ENCODE measurements at regions not wholly inside any gene's neighbourhood (a gene's known extent, or its start where the extent isn't known, plus 50 kb on each side); places are given as distances from the start of the nearest gene placed in this dataset.
"Not testable (repeated sequence)": the region's sequence is repeated elsewhere in the genome, so short reads cannot be mapped to it uniquely, and the experiment has no call there.

GRCh38 chr15:81784751-81785150 is 261.1 kb downstream of the MEX3B start:
- H3K27me3 Mint-ChIP-seq = no peaks in the 10 kb centered on the region
- no peaks in the 10 kb centered on the region for H3K36me3 Mint-ChIP-seq
- H3K9me3 Mint-ChIP-seq = no peaks in the 10 kb centered on the region
- no peak overlapping the region for H3K4me3 Mint-ChIP-seq
- DNase-seq = no peak
- no peak overlapping the region for H3K27ac Mint-ChIP-seq
- CTCF ChIA-PET = no interaction called here
- no peaks in the 10 kb centered on the region for H3K4me1 Mint-ChIP-seq

DNA sequence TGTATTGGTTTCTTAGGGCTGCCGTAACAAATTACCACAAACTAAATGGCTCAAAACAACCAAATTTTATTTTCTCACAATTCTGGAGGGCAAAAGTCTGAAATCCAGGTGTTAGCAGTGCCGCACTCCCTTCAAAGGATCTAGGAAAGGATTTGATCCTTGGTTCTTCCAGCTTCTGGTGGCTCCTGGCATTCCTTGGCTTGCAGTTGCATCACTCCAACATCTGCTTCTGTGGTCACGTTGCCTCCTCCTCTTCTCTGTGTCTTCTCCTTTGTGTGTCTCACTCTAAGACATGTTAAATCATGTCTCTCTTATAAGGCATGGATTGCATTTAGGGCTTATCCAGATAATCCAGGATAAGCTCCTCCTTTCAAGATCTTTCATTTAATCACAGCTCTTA is 262.2 kb downstream of the MEX3B start:
- no peak overlapping the region for H3K4me3 Mint-ChIP-seq
- CTCF ChIA-PET = no interaction called here
- H3K27ac Mint-ChIP-seq = no peak overlapping the region
- no peaks in the 10 kb centered on the region for H3K27me3 Mint-ChIP-seq
- DNase-seq = no peak
- H3K36me3 Mint-ChIP-seq = no peaks in the 10 kb centered on the region
- no peaks in the 10 kb centered on the region for H3K4me1 Mint-ChIP-seq
- no peaks in the 10 kb centered on the region for H3K9me3 Mint-ChIP-seq

DNA sequence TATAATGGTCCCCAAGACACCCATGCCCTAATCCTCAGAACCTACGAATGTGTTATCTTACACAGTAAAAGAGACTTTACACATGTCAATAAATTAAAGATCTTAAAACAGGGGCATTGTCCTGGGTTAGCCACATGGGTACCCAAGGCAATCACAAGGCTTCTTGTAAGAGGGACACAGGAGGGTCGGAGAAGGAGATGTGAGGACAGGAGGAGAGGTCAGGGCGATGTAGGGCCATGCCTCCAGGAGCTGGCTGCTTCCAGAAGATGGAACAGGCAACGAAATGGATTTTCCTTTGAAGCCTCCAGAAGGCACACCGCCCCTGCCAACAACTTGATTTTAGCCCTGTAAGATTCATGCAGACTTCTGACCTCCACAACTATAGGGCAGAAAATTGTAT is 262.7 kb downstream of the MEX3B start:
- H3K4me3 Mint-ChIP-seq = no peak overlapping the region
- H3K4me1 Mint-ChIP-seq = no peaks in the 10 kb centered on the region
- no peaks in the 10 kb centered on the region for H3K9me3 Mint-ChIP-seq
- CTCF ChIA-PET = no interaction called here
- H3K27me3 Mint-ChIP-seq = no peaks in the 10 kb centered on the region
- H3K27ac Mint-ChIP-seq = no peak overlapping the region
- DNase-seq = no peak
- no peaks in the 10 kb centered on the region for H3K36me3 Mint-ChIP-seq

GRCh38 chr15:81781395-81781794 is 264.4 kb downstream of the MEX3B start:
- DNase-seq = no peak
- Mint-ChIP-seq H3K27me3 (no peaks in the 10 kb centered on the region), H3K9me3 (no peaks in the 10 kb centered on the region), H3K36me3 (no peaks in the 10 kb centered on the region), H3K4me1 (no peaks in the 10 kb centered on the region), H3K4me3 (no peak overlapping the region), H3K27ac (no peak overlapping the region)
- CTCF ChIA-PET = no interaction called here

DNA sequence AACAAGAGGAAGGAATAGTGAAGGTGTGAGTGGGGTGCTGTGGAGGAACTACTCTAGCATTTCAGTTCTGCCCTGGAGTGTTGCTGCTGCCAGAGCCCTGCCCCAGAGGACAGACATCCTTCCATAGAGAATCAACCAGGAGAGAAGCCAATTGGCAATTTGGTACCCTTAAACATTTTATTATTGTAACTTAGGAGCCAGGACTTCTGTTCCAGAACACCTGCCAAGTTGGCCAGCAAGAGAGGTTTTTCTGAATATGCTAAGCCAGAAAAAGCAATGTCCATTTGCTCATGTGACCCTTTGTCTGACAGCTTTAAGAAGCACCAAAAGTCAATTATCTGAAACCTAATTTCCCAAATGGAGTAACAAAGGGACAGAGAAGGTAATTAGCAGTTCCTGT is 264.9 kb downstream of the MEX3B start:
- Mint-ChIP-seq H3K9me3 (no peaks in the 10 kb centered on the region), H3K4me1 (no peaks in the 10 kb centered on the region), H3K4me3 (no peak overlapping the region), H3K27me3 (no peaks in the 10 kb centered on the region), H3K27ac (no peak overlapping the region), H3K36me3 (no peaks in the 10 kb centered on the region)
- no peak for DNase-seq
- CTCF ChIA-PET = no interaction called here

- Mint-ChIP-seq H3K36me3 (no peaks in the 10 kb centered on the region), H3K27ac (no peak overlapping the region), H3K4me3 (no peak overlapping the region), H3K9me3 (no peaks in the 10 kb centered on the region), H3K4me1 (no peaks in the 10 kb centered on the region), H3K27me3 (no peaks in the 10 kb centered on the region)
- no peak for DNase-seq
- CTCF ChIA-PET = no interaction called here
These were observed 266.6 kb downstream of the MEX3B start for GRCh38 chr15:81779181-81779580.

- H3K27me3 Mint-ChIP-seq = no peaks in the 10 kb centered on the region
- CTCF ChIA-PET = no interaction called here
- no peak overlapping the region for H3K4me3 Mint-ChIP-seq
- no peaks in the 10 kb centered on the region for H3K4me1 Mint-ChIP-seq
- no peak overlapping the region for H3K27ac Mint-ChIP-seq
- no peaks in the 10 kb centered on the region for H3K9me3 Mint-ChIP-seq
- no peak for DNase-seq
- no peaks in the 10 kb centered on the region for H3K36me3 Mint-ChIP-seq
These were observed 268.3 kb downstream of the MEX3B start for GRCh38 chr15:81777546-81777945.

DNA sequence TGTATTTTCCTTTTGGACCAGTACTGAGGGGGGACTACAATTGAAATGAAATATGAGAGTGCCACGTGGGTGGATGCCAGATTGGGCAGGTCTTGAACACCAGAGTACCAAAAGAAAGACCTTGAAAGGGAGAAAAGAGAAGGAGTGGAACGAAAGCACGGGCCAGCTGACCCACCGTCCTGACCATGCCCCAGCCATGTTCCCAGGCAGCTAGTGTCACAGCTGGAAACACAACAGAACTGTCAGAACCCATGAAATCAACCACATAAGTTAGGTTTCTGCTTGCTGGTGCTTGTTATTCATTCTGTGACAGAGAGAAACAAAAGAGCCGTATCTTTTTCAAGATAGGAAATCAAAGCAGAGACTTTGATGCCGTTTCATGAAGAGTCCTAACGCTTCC is 268.8 kb downstream of the MEX3B start:
- CTCF ChIA-PET = no interaction called here
- Mint-ChIP-seq H3K27ac (no peak overlapping the region), H3K27me3 (no peaks in the 10 kb centered on the region), H3K4me1 (no peaks in the 10 kb centered on the region), H3K9me3 (no peaks in the 10 kb centered on the region), H3K4me3 (no peak overlapping the region), H3K36me3 (no peaks in the 10 kb centered on the region)
- DNase-seq = no peak

- DNase-seq, CTCF ChIA-PET, H3K4me1 Mint-ChIP-seq, H3K27me3 Mint-ChIP-seq, H3K9me3 Mint-ChIP-seq, H3K27ac Mint-ChIP-seq, H3K36me3 Mint-ChIP-seq, H3K4me3 Mint-ChIP-seq: not testable (repeated sequence)
These were observed 270.0 kb downstream of the MEX3B start for GRCh38 chr15:81775779-81776178.

DNA sequence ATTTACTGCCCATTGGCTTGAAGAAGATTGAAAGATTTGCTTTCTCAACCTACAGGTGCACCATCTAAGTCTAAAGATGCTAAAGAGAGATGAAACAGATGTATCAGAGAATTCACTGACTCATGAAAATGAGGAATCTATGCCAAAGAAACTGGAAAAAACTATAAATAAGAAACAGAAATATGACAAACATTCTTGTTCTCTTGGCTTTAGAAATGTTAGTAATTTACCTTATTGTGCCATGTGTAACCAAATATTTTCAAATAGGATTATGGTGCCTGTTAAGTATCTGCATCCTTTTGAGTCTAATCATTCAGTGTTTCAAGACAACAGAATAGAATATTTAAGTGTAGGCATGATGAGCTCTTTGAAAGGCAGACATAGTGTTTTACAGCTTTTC is 271.5 kb downstream of the MEX3B start:
- no peaks in the 10 kb centered on the region for H3K9me3 Mint-ChIP-seq
- no peak overlapping the region for H3K4me3 Mint-ChIP-seq
- CTCF ChIA-PET = no interaction called here
- H3K36me3 Mint-ChIP-seq = no peaks in the 10 kb centered on the region
- no peaks in the 10 kb centered on the region for H3K4me1 Mint-ChIP-seq
- H3K27ac Mint-ChIP-seq = no peak overlapping the region
- no peak for DNase-seq
- H3K27me3 Mint-ChIP-seq = no peaks in the 10 kb centered on the region

DNA sequence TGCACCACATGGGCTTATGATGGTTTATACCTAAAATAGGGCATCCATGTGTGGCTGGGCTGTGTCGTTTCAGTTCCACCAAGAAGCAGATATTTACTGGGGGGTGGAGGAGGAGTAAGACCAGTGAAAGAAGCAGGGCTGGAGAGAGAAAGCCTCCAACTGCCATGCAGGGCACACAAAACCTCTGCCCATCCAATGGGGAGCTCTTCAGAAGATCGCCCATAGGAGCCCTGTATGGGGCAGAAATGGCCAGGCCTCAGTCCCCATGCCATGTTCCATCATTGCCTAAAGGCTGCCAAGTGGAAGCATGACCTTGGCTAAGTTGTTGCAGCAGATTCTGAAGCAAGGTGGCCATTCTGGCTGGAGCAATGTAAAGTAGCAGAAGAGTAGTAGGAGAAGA is 277.0 kb downstream of the MEX3B start:
- Mint-ChIP-seq H3K4me1 (no peaks in the 10 kb centered on the region), H3K27me3 (no peaks in the 10 kb centered on the region), H3K27ac (no peak overlapping the region), H3K36me3 (no peaks in the 10 kb centered on the region), H3K4me3 (no peak overlapping the region), H3K9me3 (no peaks in the 10 kb centered on the region)
- CTCF ChIA-PET = no interaction called here
- no peak for DNase-seq

- Mint-ChIP-seq H3K4me1 (no peaks in the 10 kb centered on the region), H3K9me3 (no peaks in the 10 kb centered on the region), H3K36me3 (no peaks in the 10 kb centered on the region), H3K4me3 (no peak overlapping the region), H3K27me3 (no peaks in the 10 kb centered on the region), H3K27ac (no peak overlapping the region)
- no peak for DNase-seq
- CTCF ChIA-PET = interaction anchor here (1.0 kb wide), 1 partner anchor 431 kb away, joined by 3 read pairs; no protein-coding TSS in a partner anchor
These were observed 278.9 kb downstream of the MEX3B start for GRCh38 chr15:81766829-81767475.

DNA sequence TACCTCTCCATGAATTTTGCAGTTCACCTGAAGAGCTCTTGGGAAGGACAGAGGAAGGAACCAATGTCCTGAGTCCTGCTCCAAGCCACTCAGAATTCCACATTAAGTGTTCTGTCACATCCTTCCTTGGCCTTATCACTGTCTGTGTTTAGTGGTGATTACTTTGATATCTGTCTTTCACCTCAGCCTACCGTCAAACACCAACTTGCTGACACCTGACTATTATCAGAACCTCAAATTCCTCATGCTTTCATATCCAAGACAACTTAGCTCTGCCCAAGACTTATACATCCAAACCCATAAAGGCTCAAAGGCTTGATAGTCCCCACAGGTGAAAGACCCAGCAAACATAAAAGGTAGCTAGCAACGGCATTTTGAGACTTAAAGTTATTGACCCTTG is 280.0 kb downstream of the MEX3B start:
- H3K9me3 Mint-ChIP-seq = no peaks in the 10 kb centered on the region
- H3K36me3 Mint-ChIP-seq = no peaks in the 10 kb centered on the region
- H3K27me3 Mint-ChIP-seq = no peaks in the 10 kb centered on the region
- no peak for DNase-seq
- H3K4me3 Mint-ChIP-seq = no peak overlapping the region
- CTCF ChIA-PET = no interaction called here
- H3K4me1 Mint-ChIP-seq = no peaks in the 10 kb centered on the region
- no peak overlapping the region for H3K27ac Mint-ChIP-seq

- no peaks in the 10 kb centered on the region for H3K9me3 Mint-ChIP-seq
- CTCF ChIA-PET = no interaction called here
- H3K36me3 Mint-ChIP-seq = no peaks in the 10 kb centered on the region
- no peaks in the 10 kb centered on the region for H3K4me1 Mint-ChIP-seq
- H3K27ac Mint-ChIP-seq = no peak overlapping the region
- DNase-seq = no peak
- no peak overlapping the region for H3K4me3 Mint-ChIP-seq
- no peaks in the 10 kb centered on the region for H3K27me3 Mint-ChIP-seq
These were observed 282.5 kb downstream of the MEX3B start for GRCh38 chr15:81763304-81763703.

DNA sequence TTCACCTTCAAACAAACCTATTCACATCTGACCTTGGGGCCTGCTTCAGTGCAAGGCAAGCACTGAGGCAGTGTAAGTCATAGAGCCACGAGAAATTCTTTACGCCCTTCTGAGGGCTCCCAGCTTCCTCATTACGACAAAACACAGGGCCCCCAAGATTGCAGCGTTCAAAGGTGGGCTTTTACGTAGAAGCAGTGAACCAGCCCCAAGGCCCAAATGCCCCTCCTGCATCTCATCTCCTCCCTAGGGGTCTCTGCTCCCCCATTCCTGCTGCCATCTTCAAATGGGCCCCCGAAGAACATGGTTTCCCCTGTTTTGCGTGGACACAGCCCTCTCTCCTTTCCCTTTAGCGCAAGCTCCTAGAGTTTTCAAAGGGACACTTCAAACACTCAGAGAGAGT is 285.1 kb downstream of the MEX3B start:
- no peaks in the 10 kb centered on the region for H3K9me3 Mint-ChIP-seq
- no peak overlapping the region for H3K4me3 Mint-ChIP-seq
- DNase-seq = no peak
- no peaks in the 10 kb centered on the region for H3K4me1 Mint-ChIP-seq
- CTCF ChIA-PET = no interaction called here
- H3K27me3 Mint-ChIP-seq = no peaks in the 10 kb centered on the region
- no peak overlapping the region for H3K27ac Mint-ChIP-seq
- H3K36me3 Mint-ChIP-seq = no peaks in the 10 kb centered on the region

GRCh38 chr15:81758818-81759284 is 287.0 kb downstream of the MEX3B start:
- no peak for DNase-seq
- H3K4me1 Mint-ChIP-seq = no peaks in the 10 kb centered on the region
- H3K4me3 Mint-ChIP-seq = no peak overlapping the region
- no peak overlapping the region for H3K27ac Mint-ChIP-seq
- no peaks in the 10 kb centered on the region for H3K36me3 Mint-ChIP-seq
- no peaks in the 10 kb centered on the region for H3K9me3 Mint-ChIP-seq
- CTCF ChIA-PET = no interaction called here
- no peaks in the 10 kb centered on the region for H3K27me3 Mint-ChIP-seq

Data from activated naive CD4-positive, alpha-beta T cell treated with anti-CD3 and anti-CD28 coated beads, Interleukin-2, amount 10 ng/mL, durations not matched to agents 7 days and 5 days (primary cell).